Right atrium auricular region (tissue), 2 donors: ENCODE measurements at regions not wholly inside any gene's neighbourhood (a gene's known extent, or its start where the extent isn't known, plus 50 kb on each side); places are given as distances from the start of the nearest gene placed in this dataset.

Source experiments
- DNase-seq: peaks from one replicate; pipeline ENCODE4 v3.0.0-alpha.2; 2019; ENCODE audit warnings: low spot score
- H3K27ac ChIP-seq, 2 donors: fragments of 200-600 bp; sonication (generic); 1 replicate in 1 of 2; 2 replicates in 1 of 2; pipeline ENCODE4 v1.5.1; 2016 to 2019
- H3K27me3 ChIP-seq, 2 donors: fragments of 200-600 bp; sonication (generic); one replicate each; pipeline versions ENCODE4 v1.5.1 to v1.6.0; 2017 to 2019
- H3K36me3 ChIP-seq: fragments of 200-600 bp; sonication (generic); one replicate; pipeline ENCODE4 v1.5.1; 2016
- H3K4me1 ChIP-seq, 2 donors: fragments of 200-600 bp; sonication (generic); one replicate each; pipeline versions ENCODE4 v1.5.1 to v1.6.0; 2017 to 2019
- H3K4me3 ChIP-seq, 2 donors: fragments of 200-600 bp; sonication (generic); 1 replicate in 1 of 2; 2 replicates in 1 of 2; pipeline ENCODE4 v1.5.1; 2017 to 2019; ENCODE audit warnings: mild to moderate bottlenecking in 1 of 2, moderate library complexity in 1 of 2
- H3K9me3 ChIP-seq, 2 donors: fragments of 200-600 bp; sonication (generic); one replicate each; pipeline ENCODE4 v1.5.1; 2019
- CTCF ChIP-seq, 2 donors: fragments of 200-600 bp; sonication (generic); IDR thresholded peaks; one replicate each; pipeline ENCODE4 v1.5.1; 2019; ENCODE audit warnings: antibody characterized with exemption in 2 of 2

- Histone ChIP-seq H3K4me1 (no peaks in the 10 kb centered on the region), H3K27me3 (no peaks in the 10 kb centered on the region), H3K36me3 (no peaks in the 10 kb centered on the region), H3K4me3 (no peak overlapping the region), H3K27ac (no peak overlapping the region), H3K9me3 (no peaks in the 10 kb centered on the region)
- no peak for TF ChIP-seq CTCF (IDR thresholded peaks at IDR 0.05)
- no peak for DNase-seq
These were observed 563.5 kb downstream of the PRR16 start for GRCh38 chr5:121027636-121028035.

- Histone ChIP-seq H3K27me3 (no peaks in the 10 kb centered on the region), H3K4me3 (no peak overlapping the region), H3K27ac (no peak overlapping the region), H3K9me3 (no peaks in the 10 kb centered on the region), H3K36me3 (no peaks in the 10 kb centered on the region), H3K4me1 (no peaks in the 10 kb centered on the region)
- TF ChIP-seq CTCF (IDR thresholded peaks at IDR 0.05): no peak
- no peak for DNase-seq
These were observed 565.6 kb downstream of the PRR16 start for GRCh38 chr5:121029536-121030245.

- Histone ChIP-seq H3K4me1 (no peaks in the 10 kb centered on the region), H3K4me3 (no peak overlapping the region), H3K9me3 (no peaks in the 10 kb centered on the region), H3K27ac (no peak overlapping the region), H3K36me3 (no peaks in the 10 kb centered on the region), H3K27me3 (no peaks in the 10 kb centered on the region)
- no peak for DNase-seq
- no peak for TF ChIP-seq CTCF (IDR thresholded peaks at IDR 0.05)
These were observed 567.4 kb downstream of the PRR16 start for GRCh38 chr5:121031491-121031890.

GRCh38 chr5:121033334-121033733, 569.2 kb downstream of the PRR16 start:
- DNase-seq: no peak
- H3K27me3 ChIP-seq: no peaks in the 10 kb centered on the region
- H3K4me3 ChIP-seq: no peak overlapping the region
- TF ChIP-seq CTCF (IDR thresholded peaks at IDR 0.05): no peak
- H3K9me3 ChIP-seq: no peaks in the 10 kb centered on the region
- H3K27ac ChIP-seq: no peak overlapping the region
- H3K36me3 ChIP-seq: no peaks in the 10 kb centered on the region
- H3K4me1 ChIP-seq: no peaks in the 10 kb centered on the region

- Histone ChIP-seq H3K27ac (no peak overlapping the region), H3K27me3 (no peaks in the 10 kb centered on the region), H3K36me3 (no peaks in the 10 kb centered on the region), H3K9me3 (no peaks in the 10 kb centered on the region), H3K4me3 (no peak overlapping the region), H3K4me1 (no peaks in the 10 kb centered on the region)
- DNase-seq: no peak
- TF ChIP-seq CTCF (IDR thresholded peaks at IDR 0.05): no peak
These were observed 574.3 kb downstream of the PRR16 start for GRCh38 chr5:121038438-121038837.

GRCh38 chr5:121049971-121050370, 585.9 kb downstream of the PRR16 start:
- Histone ChIP-seq H3K4me3 (no peak overlapping the region), H3K27me3 (no peaks in the 10 kb centered on the region), H3K9me3 (no peaks in the 10 kb centered on the region), H3K36me3 (no peaks in the 10 kb centered on the region), H3K27ac (no peak overlapping the region), H3K4me1 (no peaks in the 10 kb centered on the region)
- TF ChIP-seq CTCF (IDR thresholded peaks at IDR 0.05): no peak
- no peak for DNase-seq
